Activated CD4-positive, alpha-beta T cell treated with anti-CD3 and anti-CD28 coated beads, Interleukin-2, amount 50 U/mL, for 4 hours (primary cell): ENCODE measurements at regions not wholly inside any gene's neighbourhood (a gene's known extent, or its start where the extent isn't known, plus 50 kb on each side); places are given as distances from the start of the nearest gene placed in this dataset.

Experiments used
- DNase-seq, 2 experiments: peaks; one replicate each; pipeline ENCODE4 v3.0.0-alpha.2; 2020

GRCh38 chr7:25789701-25790640 lies 362.0 kb upstream of the NFE2L3 start:
- DNase-seq = no peak

- DNase-seq = no peak
These were observed 361.0 kb upstream of the NFE2L3 start for GRCh38 chr7:25790963-25791362.

- no peak for DNase-seq
These were observed 359.4 kb upstream of the NFE2L3 start for GRCh38 chr7:25792586-25792985.

GRCh38 chr7:25795824-25796235 lies 356.2 kb upstream of the NFE2L3 start:
- no peak for DNase-seq

GRCh38 chr7:25798344-25798743 lies 353.7 kb upstream of the NFE2L3 start:
- DNase-seq = no peak

GRCh38 chr7:25801214-25801613 lies 350.8 kb upstream of the NFE2L3 start:
- DNase-seq = no peak

- DNase-seq = no peak
These were observed 349.9 kb upstream of the NFE2L3 start for GRCh38 chr7:25802057-25802456.

GRCh38 chr7:25802473-25802872 lies 349.5 kb upstream of the NFE2L3 start:
- no peak for DNase-seq

GRCh38 chr7:25803117-25803887 lies 348.7 kb upstream of the NFE2L3 start:
- no peak for DNase-seq

- no peak for DNase-seq
These were observed 347.8 kb upstream of the NFE2L3 start for GRCh38 chr7:25804154-25804553.

- DNase-seq = no peak
These were observed 346.8 kb upstream of the NFE2L3 start for GRCh38 chr7:25805027-25805687.

GRCh38 chr7:25807086-25807611 lies 344.8 kb upstream of the NFE2L3 start:
- DNase-seq = no peak

- no peak for DNase-seq
These were observed 342.6 kb upstream of the NFE2L3 start for GRCh38 chr7:25809441-25809840.

GRCh38 chr7:25812086-25812850 lies 339.7 kb upstream of the NFE2L3 start:
- no peak for DNase-seq

- DNase-seq = no peak
These were observed 338.6 kb upstream of the NFE2L3 start for GRCh38 chr7:25813381-25813780.

- DNase-seq = no peak
These were observed 336.3 kb upstream of the NFE2L3 start for GRCh38 chr7:25815711-25816110.

- DNase-seq = no peak
These were observed 331.5 kb upstream of the NFE2L3 start for GRCh38 chr7:25820432-25821040.

GRCh38 chr7:25821225-25821624 lies 330.8 kb upstream of the NFE2L3 start:
- no peak for DNase-seq

GRCh38 chr7:25822823-25823222 lies 329.2 kb upstream of the NFE2L3 start:
- no peak for DNase-seq

GRCh38 chr7:25823571-25823970 lies 328.4 kb upstream of the NFE2L3 start:
- no peak for DNase-seq

GRCh38 chr7:25828468-25828867 lies 323.5 kb upstream of the NFE2L3 start:
- DNase-seq = no peak

GRCh38 chr7:25829663-25830062 lies 322.3 kb upstream of the NFE2L3 start:
- DNase-seq = no peak
